Ascending aorta (tissue), 2 donors: ENCODE measurements at regions not wholly inside any gene's neighbourhood (a gene's known extent, or its start where the extent isn't known, plus 50 kb on each side); places are given as distances from the start of the nearest gene placed in this dataset.
"Not testable (repeated sequence)": the region's sequence is repeated elsewhere in the genome, so short reads cannot be mapped to it uniquely, and the experiment has no call there.

Experiments
- DNase-seq, 2 donors: peaks; one replicate each; pipeline ENCODE4 v3.0.0-alpha.2; 2019; ENCODE audit warnings: low spot score in 2 of 2
- H3K27ac ChIP-seq, 2 donors: fragments of 200-600 bp; sonication (generic); one replicate each; pipeline ENCODE4 v1.5.1; 2016 to 2017; ENCODE audit warnings: mild to moderate bottlenecking in 1 of 2
- H3K27me3 ChIP-seq: fragments of 200-600 bp; sonication (generic); one replicate; pipeline ENCODE4 v1.5.1; 2017
- H3K36me3 ChIP-seq, 2 donors: fragments of 200-600 bp; sonication (generic); one replicate each; pipeline ENCODE4 v1.5.1; 2016
- H3K4me1 ChIP-seq, 2 donors: fragments of 200-600 bp; sonication (generic); one replicate each; pipeline ENCODE4 v1.5.1; 2016 to 2017; ENCODE audit warnings: mild to moderate bottlenecking in 1 of 2
- H3K4me3 ChIP-seq, 2 donors: fragments of 200-600 bp; sonication (generic); one replicate each; pipeline ENCODE4 v1.5.1; 2016 to 2017; ENCODE audit warnings: mild to moderate bottlenecking in 1 of 2
- H3K9me3 ChIP-seq, 2 donors: fragments of 200-600 bp; sonication (generic); one replicate each; pipeline ENCODE4 v1.5.1; 2016
- CTCF ChIP-seq, 3 experiments: fragments of 200-600 bp in 2 of 3; fragments of 450-650 bp in 1 of 3; sonication (generic) in 2 of 3; IDR thresholded peaks; one replicate each; pipeline ENCODE4 v1.5.1; 2016 to 2019; ENCODE audit warnings: antibody characterized with exemption in 3 of 3, mild to moderate bottlenecking in 1 of 3, moderate library complexity in 1 of 3
- intact Hi-C: fragments of 100-400 bp; cut with DNase I; formaldehyde crosslinking; loops from one replicate; pipeline ENCODE4 v1.15.1; 2023

GRCh38 chr9:19895006-19895405 lies 106.2 kb upstream of the SLC24A2 start:
- Histone ChIP-seq H3K27me3 (no peaks in the 10 kb centered on the region), H3K27ac (no peak overlapping the region), H3K9me3 (no peaks in the 10 kb centered on the region), H3K36me3 (no peaks in the 10 kb centered on the region), H3K4me3 (no peak overlapping the region), H3K4me1 (no peaks in the 10 kb centered on the region)
- DNase-seq: no peak
- no peak for TF ChIP-seq CTCF (IDR thresholded peaks at IDR 0.05)
- intact Hi-C loops: no loop called here

- Histone ChIP-seq H3K9me3 (no peaks in the 10 kb centered on the region), H3K27ac (no peak overlapping the region), H3K4me3 (no peak overlapping the region), H3K36me3 (no peaks in the 10 kb centered on the region), H3K4me1 (no peaks in the 10 kb centered on the region), H3K27me3 (no peaks in the 10 kb centered on the region)
- no peak for DNase-seq
- no peak for TF ChIP-seq CTCF (IDR thresholded peaks at IDR 0.05)
- intact Hi-C loops: no loop called here
Measured at GRCh38 chr9:19885608-19886007, 96.8 kb upstream of the SLC24A2 start.

GRCh38 chr9:19879062-19879461 lies 90.2 kb upstream of the SLC24A2 start:
- no peak overlapping the region for H3K4me3 ChIP-seq
- no peaks in the 10 kb centered on the region for H3K4me1 ChIP-seq
- intact Hi-C loops: no loop called here
- H3K9me3 ChIP-seq: no peaks in the 10 kb centered on the region
- H3K27me3 ChIP-seq: no peaks in the 10 kb centered on the region
- no peak overlapping the region for H3K27ac ChIP-seq
- H3K36me3 ChIP-seq: no peaks in the 10 kb centered on the region
- no peak for TF ChIP-seq CTCF (IDR thresholded peaks at IDR 0.05)
- DNase-seq: no peak

- Histone ChIP-seq H3K27me3 (no peaks in the 10 kb centered on the region), H3K4me1 (no peaks in the 10 kb centered on the region), H3K9me3 (no peaks in the 10 kb centered on the region), H3K36me3 (no peaks in the 10 kb centered on the region), H3K4me3 (no peak overlapping the region), H3K27ac (no peak overlapping the region)
- intact Hi-C loops: no loop called here
- DNase-seq: no peak
- no peak for TF ChIP-seq CTCF (IDR thresholded peaks at IDR 0.05)
Measured at GRCh38 chr9:19876569-19877316, 87.9 kb upstream of the SLC24A2 start.

GRCh38 chr9:19875291-19875920 lies 86.6 kb upstream of the SLC24A2 start:
- no peak for DNase-seq
- H3K27ac ChIP-seq: no peak overlapping the region
- H3K27me3 ChIP-seq: no peaks in the 10 kb centered on the region
- no peaks in the 10 kb centered on the region for H3K4me1 ChIP-seq
- intact Hi-C loops: no loop called here
- no peak overlapping the region for H3K4me3 ChIP-seq
- no peak for TF ChIP-seq CTCF (IDR thresholded peaks at IDR 0.05)
- peaks cover 0 to 8% of the 10 kb centered on the region in 2 donors for H3K9me3 ChIP-seq
- H3K36me3 ChIP-seq: no peaks in the 10 kb centered on the region

GRCh38 chr9:19873188-19873587 lies 84.4 kb upstream of the SLC24A2 start:
- H3K4me3 ChIP-seq, H3K4me1 ChIP-seq, H3K27me3 ChIP-seq, H3K36me3 ChIP-seq, H3K27ac ChIP-seq, H3K9me3 ChIP-seq, DNase-seq, intact Hi-C loops: not testable (repeated sequence)
